ENCODE measurements at regions not wholly inside any gene's neighbourhood (a gene's known extent, or its start where the extent isn't known, plus 50 kb on each side); places are given as distances from the start of the nearest gene placed in this dataset.

DNA sequence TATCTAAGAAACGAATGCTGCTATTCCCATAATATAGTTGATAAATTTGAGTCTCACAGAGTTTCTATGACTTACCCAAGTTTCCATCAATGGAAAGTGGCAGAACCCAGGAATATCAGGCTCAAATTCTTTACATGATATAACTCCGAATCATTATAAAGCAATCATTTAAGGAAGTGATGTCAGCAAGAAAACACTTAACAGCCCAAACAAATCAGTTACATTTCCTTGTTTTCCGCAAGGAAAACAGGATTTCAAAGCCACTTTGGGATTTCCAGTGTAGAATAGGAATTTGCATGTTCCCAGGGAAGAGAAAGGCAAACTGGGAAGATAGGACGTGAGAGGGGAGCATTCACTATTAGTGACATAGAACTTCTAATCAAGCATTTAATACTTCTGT is 311.4 kb upstream of the GOT2 start:
- TF ChIP-seq POLR2A (IDR thresholded peaks at IDR 0.05; ENCODE audit: low read depth, low read length): no peak
- no peak for TF ChIP-seq POLR2AphosphoS5 (IDR thresholded peaks at IDR 0.05; ENCODE audit: low read depth, low read length)
- no peak for TF ChIP-seq TAF1 (IDR thresholded peaks at IDR 0.05; ENCODE audit: borderline replicate concordance, low read depth, low read length)

Measured in GM12892 (cell line).